ENCODE measurements at regions not wholly inside any gene's neighbourhood (a gene's known extent, or its start where the extent isn't known, plus 50 kb on each side); places are given as distances from the start of the nearest gene placed in this dataset.

DNA sequence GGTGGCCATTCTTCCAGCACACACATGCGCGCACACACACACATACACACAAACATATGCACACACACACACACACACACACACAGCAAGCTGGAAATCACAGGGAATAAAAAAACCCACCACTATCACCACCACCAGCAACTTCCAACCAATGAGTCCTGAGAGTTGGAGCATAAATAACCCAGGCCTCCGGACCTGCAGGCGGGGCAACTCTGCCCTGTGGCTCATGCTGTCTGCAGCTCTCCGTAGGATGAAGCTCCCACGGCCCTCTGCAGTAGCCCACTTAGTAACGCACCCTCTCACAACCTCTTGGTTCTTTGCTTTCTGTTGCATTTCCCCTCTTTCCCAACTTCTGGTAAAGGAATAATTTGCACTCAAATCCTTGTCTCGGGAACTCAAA is 275.2 kb downstream of the PREX1 start:
- POLR2A ChIA-PET, result no interaction called here
- no peak for ATAC-seq
- intact Hi-C loops (cut with micrococcal nuclease), result no loop called here
- no peaks in the 10 kb centered on the region for H3K36me3 Mint-ChIP-seq (ENCODE audit: low read depth)
- H3K4me1 Mint-ChIP-seq (ENCODE audit: low read depth), result no peaks in the 10 kb centered on the region
- TF ChIP-seq, protein P1, sequence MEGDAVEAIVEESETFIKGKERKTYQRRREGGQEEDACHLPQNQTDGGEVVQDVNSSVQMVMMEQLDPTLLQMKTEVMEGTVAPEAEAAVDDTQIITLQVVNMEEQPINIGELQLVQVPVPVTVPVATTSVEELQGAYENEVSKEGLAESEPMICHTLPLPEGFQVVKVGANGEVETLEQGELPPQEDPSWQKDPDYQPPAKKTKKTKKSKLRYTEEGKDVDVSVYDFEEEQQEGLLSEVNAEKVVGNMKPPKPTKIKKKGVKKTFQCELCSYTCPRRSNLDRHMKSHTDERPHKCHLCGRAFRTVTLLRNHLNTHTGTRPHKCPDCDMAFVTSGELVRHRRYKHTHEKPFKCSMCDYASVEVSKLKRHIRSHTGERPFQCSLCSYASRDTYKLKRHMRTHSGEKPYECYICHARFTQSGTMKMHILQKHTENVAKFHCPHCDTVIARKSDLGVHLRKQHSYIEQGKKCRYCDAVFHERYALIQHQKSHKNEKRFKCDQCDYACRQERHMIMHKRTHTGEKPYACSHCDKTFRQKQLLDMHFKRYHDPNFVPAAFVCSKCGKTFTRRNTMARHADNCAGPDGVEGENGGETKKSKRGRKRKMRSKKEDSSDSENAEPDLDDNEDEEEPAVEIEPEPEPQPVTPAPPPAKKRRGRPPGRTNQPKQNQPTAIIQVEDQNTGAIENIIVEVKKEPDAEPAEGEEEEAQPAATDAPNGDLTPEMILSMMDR (IDR thresholded peaks at IDR 0.05), result no peak
- DNase-seq, result no peak
- no peaks in the 10 kb centered on the region for H3K9me3 Mint-ChIP-seq
- no peak overlapping the region for H3K4me3 Mint-ChIP-seq
- H3K27me3 Mint-ChIP-seq, result no peaks in the 10 kb centered on the region
- H3K27ac Mint-ChIP-seq, result no peak overlapping the region
- CTCF ChIA-PET, result interaction anchor here (1.6 kb wide), 1 partner anchor 68 kb away, joined by 3 read pairs; no protein-coding TSS in a partner anchor

DNA sequence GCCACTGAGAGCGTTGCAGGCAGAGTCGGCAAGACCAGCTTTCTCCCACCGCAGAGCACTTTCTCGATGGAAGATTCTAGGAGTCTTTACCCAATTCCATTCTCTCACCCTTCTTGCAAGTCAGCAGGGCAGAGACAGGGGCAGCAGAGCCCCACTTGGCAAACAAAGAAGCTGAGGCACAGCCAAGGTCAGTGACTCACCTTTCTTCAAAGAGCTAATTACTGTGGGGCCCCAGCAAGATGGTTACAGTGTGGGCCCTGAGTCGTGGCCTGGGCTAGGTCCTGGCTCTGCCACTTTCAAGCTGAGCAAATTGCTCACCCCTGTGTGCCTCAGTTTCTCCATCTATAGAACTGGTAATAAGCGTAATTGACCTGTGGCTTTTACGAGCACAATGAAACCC is 277.0 kb downstream of the PREX1 start:
- H3K27ac Mint-ChIP-seq, result no peak overlapping the region
- no peak for ATAC-seq
- ChIA-PET CTCF (no interaction called here), POLR2A (no interaction called here)
- no peak overlapping the region for H3K4me3 Mint-ChIP-seq
- no peak for DNase-seq
- H3K27me3 Mint-ChIP-seq, result no peaks in the 10 kb centered on the region
- H3K36me3 Mint-ChIP-seq (ENCODE audit: low read depth), result no peaks in the 10 kb centered on the region
- H3K4me1 Mint-ChIP-seq (ENCODE audit: low read depth), result no peaks in the 10 kb centered on the region
- TF ChIP-seq, protein P1 (IDR thresholded peaks at IDR 0.05), result no peak
- intact Hi-C loops (cut with micrococcal nuclease), result no loop called here
- no peaks in the 10 kb centered on the region for H3K9me3 Mint-ChIP-seq

- POLR2A ChIA-PET, result no interaction called here
- CTCF ChIA-PET, result no interaction called here
- intact Hi-C loops (cut with micrococcal nuclease), result no loop called here
- ATAC-seq (no peak), DNase-seq (no peak)
- H3K27me3 Mint-ChIP-seq, result peaks cover 18% of the 10 kb centered on the region
- H3K4me3 Mint-ChIP-seq, result no peak overlapping the region
- TF ChIP-seq, protein P1 (IDR thresholded peaks at IDR 0.05), result no peak
- no peaks in the 10 kb centered on the region for H3K36me3 Mint-ChIP-seq (ENCODE audit: low read depth)
- H3K4me1 Mint-ChIP-seq (ENCODE audit: low read depth), result no peaks in the 10 kb centered on the region
- no peaks in the 10 kb centered on the region for H3K9me3 Mint-ChIP-seq
- no peak overlapping the region for H3K27ac Mint-ChIP-seq
Measured at GRCh38 chr20:48547664-48548063, 280.1 kb downstream of the PREX1 start.

DNA sequence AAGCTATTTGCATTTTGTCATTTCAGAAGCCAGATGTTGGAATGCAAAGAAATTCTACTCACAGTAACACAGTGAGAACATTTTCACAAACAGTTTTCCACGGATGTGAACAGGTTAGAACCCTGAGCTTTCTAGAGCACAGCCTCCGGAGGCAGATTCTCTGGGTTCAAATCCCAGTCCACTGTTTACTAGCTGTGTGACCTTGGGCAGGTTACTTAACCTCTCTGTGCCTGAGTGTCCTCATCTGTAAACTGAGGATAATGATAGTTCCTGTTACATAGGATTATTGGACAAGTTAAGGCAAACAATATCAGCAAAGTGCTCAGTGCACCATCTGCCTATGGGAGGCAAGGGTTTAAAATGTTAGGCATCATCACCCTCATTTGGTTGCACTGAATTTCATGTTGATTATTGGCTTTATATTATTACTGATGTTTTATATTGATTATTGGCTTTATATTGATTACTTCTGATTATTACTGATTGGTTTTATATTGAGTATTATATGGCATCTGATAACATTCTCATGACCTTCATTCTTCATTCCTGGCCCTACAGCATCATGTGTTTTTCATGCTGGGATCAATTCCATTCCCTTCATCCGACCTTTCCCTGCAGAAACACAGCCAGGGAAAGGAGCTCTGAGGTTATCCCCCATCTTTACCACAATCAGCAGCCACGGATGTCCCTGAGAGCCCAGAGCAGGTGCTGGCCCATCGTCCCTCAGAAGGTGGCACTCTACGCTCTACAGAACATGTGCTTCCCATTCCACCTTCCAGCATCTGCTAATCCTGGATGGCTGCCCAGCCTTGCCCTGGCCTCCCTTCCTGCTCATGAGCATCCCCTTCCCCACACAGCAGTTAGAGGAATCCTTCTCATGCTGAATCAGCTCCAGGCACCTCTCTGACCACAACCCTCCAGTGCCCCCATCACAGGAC is 283.1 kb downstream of the PREX1 start:
- H3K4me1 Mint-ChIP-seq (ENCODE audit: low read depth), result no peaks in the 10 kb centered on the region
- DNase-seq (no peak), ATAC-seq (no peak)
- H3K27ac Mint-ChIP-seq, result no peak overlapping the region
- H3K9me3 Mint-ChIP-seq, result no peaks in the 10 kb centered on the region
- intact Hi-C loops (cut with micrococcal nuclease), result no loop called here
- CTCF ChIA-PET, result no interaction called here
- H3K36me3 Mint-ChIP-seq (ENCODE audit: low read depth), result no peaks in the 10 kb centered on the region
- TF ChIP-seq, protein P1 (IDR thresholded peaks at IDR 0.05), result no peak
- no peak overlapping the region for H3K4me3 Mint-ChIP-seq
- H3K27me3 Mint-ChIP-seq, result peaks cover 23% of the 10 kb centered on the region
- POLR2A ChIA-PET, result interaction anchor here (0.6 kb wide), 1 partner anchor 9 kb away, joined by 3 read pairs; no protein-coding TSS in a partner anchor

DNA sequence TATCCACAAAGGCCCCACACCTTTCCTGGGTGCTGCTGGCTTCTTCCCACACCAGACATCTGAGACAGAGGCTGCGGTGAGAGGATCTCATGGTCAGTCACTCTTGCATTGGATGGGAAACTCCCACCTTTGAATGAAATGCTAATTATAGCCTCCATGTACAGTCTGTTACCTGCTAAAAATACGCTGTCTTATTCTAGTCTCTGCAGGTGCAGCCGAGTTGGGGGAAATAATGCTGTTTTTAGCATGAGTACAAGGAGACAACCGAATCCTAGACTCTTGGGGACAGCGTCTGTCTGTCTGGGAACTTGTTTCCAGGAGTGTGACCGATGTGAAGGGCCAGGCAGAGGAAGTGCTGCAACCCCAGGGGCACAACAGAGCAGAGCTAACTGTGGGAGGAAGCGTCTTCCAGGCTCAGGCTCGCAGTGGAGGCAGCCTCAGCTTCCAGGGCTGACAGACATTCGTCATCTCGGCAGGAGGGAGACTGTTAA is 286.2 kb downstream of the PREX1 start:
- peaks cover 23% of the 10 kb centered on the region for H3K27me3 Mint-ChIP-seq
- no peaks in the 10 kb centered on the region for H3K9me3 Mint-ChIP-seq
- no peaks in the 10 kb centered on the region for H3K36me3 Mint-ChIP-seq (ENCODE audit: low read depth)
- no peak overlapping the region for H3K4me3 Mint-ChIP-seq
- intact Hi-C loops (cut with micrococcal nuclease), result no loop called here
- TF ChIP-seq, protein P1 (IDR thresholded peaks at IDR 0.05), result no peak
- ChIA-PET CTCF (no interaction called here), POLR2A (no interaction called here)
- no peak overlapping the region for H3K27ac Mint-ChIP-seq
- ATAC-seq (no peak), DNase-seq (no peak)
- H3K4me1 Mint-ChIP-seq (ENCODE audit: low read depth), result no peaks in the 10 kb centered on the region
